ENCODE measurements at regions not wholly inside any gene's neighbourhood (a gene's known extent, or its start where the extent isn't known, plus 50 kb on each side); places are given as distances from the start of the nearest gene placed in this dataset.

DNA sequence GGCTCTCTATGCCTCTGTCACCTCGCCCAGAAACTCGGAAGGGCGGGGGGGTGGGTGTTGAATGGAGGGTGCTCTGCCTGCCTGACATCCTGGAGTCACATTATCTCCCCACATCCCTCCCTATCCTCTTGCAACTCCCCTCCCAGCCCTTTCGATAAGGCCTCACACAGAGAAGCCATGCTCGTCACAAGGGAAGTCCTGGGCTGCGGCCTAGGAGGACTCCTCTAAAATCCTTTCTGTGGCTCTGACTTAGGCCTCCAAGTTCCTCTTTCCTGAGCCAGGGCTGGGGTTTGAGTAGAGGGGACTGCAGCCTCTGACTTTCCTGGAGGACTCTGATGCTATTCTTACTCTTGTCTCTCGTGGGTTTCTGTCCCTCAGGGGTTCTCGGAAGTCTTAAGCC is 75.0 kb upstream of the PKDCC start:
- TF ChIP-seq, protein P1, sequence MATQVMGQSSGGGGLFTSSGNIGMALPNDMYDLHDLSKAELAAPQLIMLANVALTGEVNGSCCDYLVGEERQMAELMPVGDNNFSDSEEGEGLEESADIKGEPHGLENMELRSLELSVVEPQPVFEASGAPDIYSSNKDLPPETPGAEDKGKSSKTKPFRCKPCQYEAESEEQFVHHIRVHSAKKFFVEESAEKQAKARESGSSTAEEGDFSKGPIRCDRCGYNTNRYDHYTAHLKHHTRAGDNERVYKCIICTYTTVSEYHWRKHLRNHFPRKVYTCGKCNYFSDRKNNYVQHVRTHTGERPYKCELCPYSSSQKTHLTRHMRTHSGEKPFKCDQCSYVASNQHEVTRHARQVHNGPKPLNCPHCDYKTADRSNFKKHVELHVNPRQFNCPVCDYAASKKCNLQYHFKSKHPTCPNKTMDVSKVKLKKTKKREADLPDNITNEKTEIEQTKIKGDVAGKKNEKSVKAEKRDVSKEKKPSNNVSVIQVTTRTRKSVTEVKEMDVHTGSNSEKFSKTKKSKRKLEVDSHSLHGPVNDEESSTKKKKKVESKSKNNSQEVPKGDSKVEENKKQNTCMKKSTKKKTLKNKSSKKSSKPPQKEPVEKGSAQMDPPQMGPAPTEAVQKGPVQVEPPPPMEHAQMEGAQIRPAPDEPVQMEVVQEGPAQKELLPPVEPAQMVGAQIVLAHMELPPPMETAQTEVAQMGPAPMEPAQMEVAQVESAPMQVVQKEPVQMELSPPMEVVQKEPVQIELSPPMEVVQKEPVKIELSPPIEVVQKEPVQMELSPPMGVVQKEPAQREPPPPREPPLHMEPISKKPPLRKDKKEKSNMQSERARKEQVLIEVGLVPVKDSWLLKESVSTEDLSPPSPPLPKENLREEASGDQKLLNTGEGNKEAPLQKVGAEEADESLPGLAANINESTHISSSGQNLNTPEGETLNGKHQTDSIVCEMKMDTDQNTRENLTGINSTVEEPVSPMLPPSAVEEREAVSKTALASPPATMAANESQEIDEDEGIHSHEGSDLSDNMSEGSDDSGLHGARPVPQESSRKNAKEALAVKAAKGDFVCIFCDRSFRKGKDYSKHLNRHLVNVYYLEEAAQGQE (IDR thresholded peaks at IDR 0.05; ENCODE audit: insufficient read depth in 1 of 2, low read depth in 2 of 2, low read length in 2 of 2), result no peak
- TF ChIP-seq POLR2AphosphoS5 (IDR thresholded peaks at IDR 0.05; ENCODE audit: low read depth, low read length) (no peak), TAF1 (IDR thresholded peaks at IDR 0.05; ENCODE audit: borderline replicate concordance, insufficient read depth, low read length) (no peak), SIN3A (IDR thresholded peaks at IDR 0.05; ENCODE audit: borderline replicate concordance, insufficient read depth, low read length) (no peak)
